ENCODE measurements at regions not wholly inside any gene's neighbourhood (a gene's known extent, or its start where the extent isn't known, plus 50 kb on each side); places are given as distances from the start of the nearest gene placed in this dataset.

DNA sequence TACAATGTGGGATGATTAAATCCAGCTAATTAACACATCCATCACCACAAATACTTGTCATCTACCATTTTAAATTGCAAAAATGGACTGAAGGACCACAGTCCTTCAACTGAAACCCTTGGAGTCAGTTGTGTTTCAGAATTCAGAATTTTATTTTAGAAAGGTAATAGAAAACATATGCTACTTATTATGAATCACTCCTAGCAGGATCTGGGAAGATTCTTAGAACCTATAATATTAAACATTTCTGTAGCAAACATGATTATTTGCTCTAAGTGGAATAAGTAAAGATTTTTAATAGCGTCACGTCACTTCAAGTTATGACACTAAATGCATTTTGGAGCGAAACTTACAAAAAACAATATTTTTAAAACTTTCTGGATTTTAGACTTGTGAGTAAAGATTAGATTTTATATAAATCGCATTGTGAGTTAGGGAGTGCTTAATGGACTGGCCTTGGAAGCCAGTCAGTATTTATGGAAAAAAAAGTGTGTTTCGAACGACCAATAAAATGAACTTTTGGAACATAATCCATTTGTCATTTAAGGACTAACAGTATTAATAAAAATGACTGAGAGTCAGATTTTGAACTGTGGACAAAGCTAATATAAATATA is 71.8 kb upstream of the PHACTR2 start:
- H3K9me3 ChIP-seq (ENCODE audit: low read length), result no peaks in the 10 kb centered on the region
- TF ChIP-seq, protein P1, sequence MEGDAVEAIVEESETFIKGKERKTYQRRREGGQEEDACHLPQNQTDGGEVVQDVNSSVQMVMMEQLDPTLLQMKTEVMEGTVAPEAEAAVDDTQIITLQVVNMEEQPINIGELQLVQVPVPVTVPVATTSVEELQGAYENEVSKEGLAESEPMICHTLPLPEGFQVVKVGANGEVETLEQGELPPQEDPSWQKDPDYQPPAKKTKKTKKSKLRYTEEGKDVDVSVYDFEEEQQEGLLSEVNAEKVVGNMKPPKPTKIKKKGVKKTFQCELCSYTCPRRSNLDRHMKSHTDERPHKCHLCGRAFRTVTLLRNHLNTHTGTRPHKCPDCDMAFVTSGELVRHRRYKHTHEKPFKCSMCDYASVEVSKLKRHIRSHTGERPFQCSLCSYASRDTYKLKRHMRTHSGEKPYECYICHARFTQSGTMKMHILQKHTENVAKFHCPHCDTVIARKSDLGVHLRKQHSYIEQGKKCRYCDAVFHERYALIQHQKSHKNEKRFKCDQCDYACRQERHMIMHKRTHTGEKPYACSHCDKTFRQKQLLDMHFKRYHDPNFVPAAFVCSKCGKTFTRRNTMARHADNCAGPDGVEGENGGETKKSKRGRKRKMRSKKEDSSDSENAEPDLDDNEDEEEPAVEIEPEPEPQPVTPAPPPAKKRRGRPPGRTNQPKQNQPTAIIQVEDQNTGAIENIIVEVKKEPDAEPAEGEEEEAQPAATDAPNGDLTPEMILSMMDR (conservative IDR thresholded peaks at IDR 0.05; ENCODE audit: low read depth, low read length), result no peak
- TF ChIP-seq EZH2 (IDR thresholded peaks at IDR 0.05; ENCODE audit: low read length, unreplicated experiment), result no peak
- no peak for TF ChIP-seq EZH2phosphoT487 (IDR thresholded peaks at IDR 0.05; ENCODE audit: borderline replicate concordance, low read length)
- H3K9ac ChIP-seq (ENCODE audit: low read length), result no peak overlapping the region
- ATAC-seq, result no peak
- CTCF ChIA-PET, result no interaction called here
- POLR2A ChIA-PET (ENCODE audit: unreplicated experiment), result no interaction called here
- no peaks in the 10 kb centered on the region for H3K9me2 ChIP-seq (replicated peaks; ENCODE audit: low read length)
- no peak overlapping the region for H3K4me3 ChIP-seq (ENCODE audit: low read length)
- H3K4me1 ChIP-seq (ENCODE audit: insufficient read depth, low read length), result no peaks in the 10 kb centered on the region
- no peaks in the 10 kb centered on the region for H3K79me2 ChIP-seq (ENCODE audit: low read length)
- no peak overlapping the region for H2AFZ ChIP-seq (ENCODE audit: low read length)
- no peak for DNase-seq
- H3K4me2 ChIP-seq (ENCODE audit: low read length), result no peak overlapping the region
- no peaks in the 10 kb centered on the region for H3F3A ChIP-seq (ENCODE audit: low read length, unreplicated experiment)
- intact Hi-C loops (cut with micrococcal nuclease), result no loop called here
- H3K36me3 ChIP-seq (ENCODE audit: low read depth, low read length), result no peaks in the 10 kb centered on the region
- no TSS peak for BruUV-seq (replicated peaks)
- no peaks in the 10 kb centered on the region for H3K27me3 ChIP-seq (ENCODE audit: low read length)
- no peak overlapping the region for H3K27ac ChIP-seq (ENCODE audit: low read length)
- H4K20me1 ChIP-seq (ENCODE audit: low read length), result no peaks in the 10 kb centered on the region

DNA sequence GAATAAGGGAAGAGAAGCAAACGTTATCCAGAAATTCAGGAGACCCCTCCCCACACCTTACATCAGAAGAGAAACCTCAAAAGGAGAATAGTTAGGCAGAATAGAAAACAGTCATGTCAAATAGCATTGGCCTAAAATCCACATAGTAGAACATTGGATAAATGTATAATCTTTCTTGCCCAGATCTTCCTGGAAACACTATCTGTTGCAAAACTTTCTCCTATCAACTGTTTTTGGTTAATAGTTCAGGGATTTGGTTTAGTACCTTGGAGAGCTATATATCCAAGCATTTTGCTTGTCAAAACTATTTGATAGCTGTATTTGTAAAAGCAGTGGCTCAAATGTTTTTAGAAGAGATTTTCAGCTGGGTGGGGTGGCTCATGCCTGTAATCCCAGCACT is 74.3 kb upstream of the PHACTR2 start:
- DNase-seq (no peak), ATAC-seq (no peak)
- no peaks in the 10 kb centered on the region for H3K4me1 ChIP-seq (ENCODE audit: insufficient read depth, low read length)
- ChIA-PET POLR2A (ENCODE audit: unreplicated experiment) (no interaction called here), CTCF (no interaction called here)
- H3K4me2 ChIP-seq (ENCODE audit: low read length), result no peak overlapping the region
- H3K9me2 ChIP-seq (replicated peaks; ENCODE audit: low read length), result no peaks in the 10 kb centered on the region
- no peaks in the 10 kb centered on the region for H3K9me3 ChIP-seq (ENCODE audit: low read length)
- H3F3A ChIP-seq (ENCODE audit: low read length, unreplicated experiment), result no peaks in the 10 kb centered on the region
- intact Hi-C loops (cut with micrococcal nuclease), result no loop called here
- H3K79me2 ChIP-seq (ENCODE audit: low read length), result no peaks in the 10 kb centered on the region
- no peak overlapping the region for H3K9ac ChIP-seq (ENCODE audit: low read length)
- H3K36me3 ChIP-seq (ENCODE audit: low read depth, low read length), result no peaks in the 10 kb centered on the region
- H3K27ac ChIP-seq (ENCODE audit: low read length), result no peak overlapping the region
- no peaks in the 10 kb centered on the region for H4K20me1 ChIP-seq (ENCODE audit: low read length)
- H2AFZ ChIP-seq (ENCODE audit: low read length), result no peak overlapping the region
- BruUV-seq (replicated peaks), result no TSS peak
- H3K27me3 ChIP-seq (ENCODE audit: low read length), result no peaks in the 10 kb centered on the region
- TF ChIP-seq, protein P1 (conservative IDR thresholded peaks at IDR 0.05; ENCODE audit: low read depth, low read length), result no peak
- no peak for TF ChIP-seq EZH2phosphoT487 (IDR thresholded peaks at IDR 0.05; ENCODE audit: borderline replicate concordance, low read length)
- TF ChIP-seq EZH2 (IDR thresholded peaks at IDR 0.05; ENCODE audit: low read length, unreplicated experiment), result no peak
- H3K4me3 ChIP-seq (ENCODE audit: low read length), result no peak overlapping the region

DNA sequence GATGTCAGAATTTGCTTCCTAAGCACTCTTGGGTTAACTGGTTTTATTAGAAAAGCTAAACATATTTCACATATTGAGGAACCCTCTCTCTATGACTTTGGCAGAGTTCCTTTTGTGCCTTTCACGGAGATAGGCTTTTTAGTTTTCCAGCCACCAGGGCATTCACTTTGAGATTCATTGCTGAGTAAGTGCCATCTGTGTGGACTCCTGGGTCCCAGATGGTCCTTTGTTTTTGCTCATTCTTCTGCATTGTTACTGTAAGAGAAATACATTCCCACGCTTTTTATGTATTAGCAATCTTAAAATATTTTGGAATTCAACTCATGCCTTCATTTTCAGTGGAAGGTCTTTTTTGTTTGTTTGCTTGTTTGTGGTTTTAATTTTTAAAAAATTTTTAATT is 76.3 kb upstream of the PHACTR2 start:
- no peaks in the 10 kb centered on the region for H3K27me3 ChIP-seq (ENCODE audit: low read length)
- H3K9ac ChIP-seq (ENCODE audit: low read length), result no peak overlapping the region
- no peaks in the 10 kb centered on the region for H3K9me2 ChIP-seq (replicated peaks; ENCODE audit: low read length)
- CTCF ChIA-PET, result no interaction called here
- BruUV-seq (replicated peaks), result no TSS peak
- H2AFZ ChIP-seq (ENCODE audit: low read length), result no peak overlapping the region
- H3K9me3 ChIP-seq (ENCODE audit: low read length), result no peaks in the 10 kb centered on the region
- POLR2A ChIA-PET (ENCODE audit: unreplicated experiment), result no interaction called here
- no peaks in the 10 kb centered on the region for H3K4me1 ChIP-seq (ENCODE audit: insufficient read depth, low read length)
- no peaks in the 10 kb centered on the region for H4K20me1 ChIP-seq (ENCODE audit: low read length)
- ATAC-seq (no peak), DNase-seq (no peak)
- TF ChIP-seq EZH2phosphoT487 (IDR thresholded peaks at IDR 0.05; ENCODE audit: borderline replicate concordance, low read length) (no peak), EZH2 (IDR thresholded peaks at IDR 0.05; ENCODE audit: low read length, unreplicated experiment) (no peak)
- TF ChIP-seq, protein P1 (conservative IDR thresholded peaks at IDR 0.05; ENCODE audit: low read depth, low read length), result no peak
- H3K36me3 ChIP-seq (ENCODE audit: low read depth, low read length), result no peaks in the 10 kb centered on the region
- intact Hi-C loops (cut with micrococcal nuclease), result no loop called here
- no peak overlapping the region for H3K27ac ChIP-seq (ENCODE audit: low read length)
- H3K79me2 ChIP-seq (ENCODE audit: low read length), result no peaks in the 10 kb centered on the region
- no peak overlapping the region for H3K4me2 ChIP-seq (ENCODE audit: low read length)
- no peak overlapping the region for H3K4me3 ChIP-seq (ENCODE audit: low read length)
- H3F3A ChIP-seq (ENCODE audit: low read length, unreplicated experiment), result no peaks in the 10 kb centered on the region
